ENCODE measurements at regions not wholly inside any gene's neighbourhood (a gene's known extent, or its start where the extent isn't known, plus 50 kb on each side); places are given as distances from the start of the nearest gene placed in this dataset.

DNA sequence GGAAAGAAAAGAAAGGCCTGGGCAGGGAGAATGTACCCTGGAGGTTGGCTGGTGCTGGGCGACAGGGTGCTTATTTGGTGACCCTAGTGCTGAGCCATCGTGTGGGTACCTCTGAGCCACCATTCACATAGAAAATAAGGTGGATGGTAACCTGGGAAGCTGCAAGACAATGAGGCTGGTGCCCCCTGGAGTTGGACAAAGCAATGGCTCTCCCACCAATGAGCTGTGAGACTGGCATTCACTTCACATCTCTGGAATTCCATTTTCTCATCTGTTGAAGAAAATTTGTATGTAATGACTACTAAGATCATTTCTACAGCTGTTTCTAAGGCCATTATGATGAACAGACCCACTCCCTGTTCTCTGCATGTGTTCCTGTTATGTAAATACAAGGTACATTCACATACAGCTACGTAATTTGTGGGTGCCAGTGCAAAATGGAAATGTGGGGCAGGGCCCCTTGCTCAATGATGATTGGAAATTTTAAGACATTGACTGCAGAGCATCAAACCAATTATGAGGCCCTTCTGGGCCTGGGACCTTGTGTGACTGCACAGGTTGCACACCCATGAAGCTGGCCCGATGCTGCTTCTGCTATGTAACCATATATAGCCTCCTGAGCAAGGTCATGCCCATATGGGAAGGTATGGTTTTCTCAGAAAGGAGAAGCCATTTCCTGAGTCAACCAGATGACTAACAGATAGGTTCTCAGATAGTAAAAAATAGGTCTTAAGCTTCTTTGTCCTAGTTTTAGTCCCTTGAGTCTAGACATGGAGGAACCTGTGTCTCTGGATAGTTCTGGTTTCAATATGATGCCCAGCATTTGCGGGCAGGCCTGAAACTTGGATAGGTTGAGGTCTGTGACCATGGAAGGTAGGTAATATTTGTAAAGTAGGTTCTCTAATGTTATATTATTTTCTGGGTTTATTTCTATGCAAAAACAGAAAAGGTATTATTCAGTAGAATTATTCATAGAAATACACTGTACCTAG, 63.4 kb upstream of the IGF1 start:
- TF ChIP-seq, protein P1, sequence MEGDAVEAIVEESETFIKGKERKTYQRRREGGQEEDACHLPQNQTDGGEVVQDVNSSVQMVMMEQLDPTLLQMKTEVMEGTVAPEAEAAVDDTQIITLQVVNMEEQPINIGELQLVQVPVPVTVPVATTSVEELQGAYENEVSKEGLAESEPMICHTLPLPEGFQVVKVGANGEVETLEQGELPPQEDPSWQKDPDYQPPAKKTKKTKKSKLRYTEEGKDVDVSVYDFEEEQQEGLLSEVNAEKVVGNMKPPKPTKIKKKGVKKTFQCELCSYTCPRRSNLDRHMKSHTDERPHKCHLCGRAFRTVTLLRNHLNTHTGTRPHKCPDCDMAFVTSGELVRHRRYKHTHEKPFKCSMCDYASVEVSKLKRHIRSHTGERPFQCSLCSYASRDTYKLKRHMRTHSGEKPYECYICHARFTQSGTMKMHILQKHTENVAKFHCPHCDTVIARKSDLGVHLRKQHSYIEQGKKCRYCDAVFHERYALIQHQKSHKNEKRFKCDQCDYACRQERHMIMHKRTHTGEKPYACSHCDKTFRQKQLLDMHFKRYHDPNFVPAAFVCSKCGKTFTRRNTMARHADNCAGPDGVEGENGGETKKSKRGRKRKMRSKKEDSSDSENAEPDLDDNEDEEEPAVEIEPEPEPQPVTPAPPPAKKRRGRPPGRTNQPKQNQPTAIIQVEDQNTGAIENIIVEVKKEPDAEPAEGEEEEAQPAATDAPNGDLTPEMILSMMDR (IDR thresholded peaks at IDR 0.05) = peak in 4 of 9 donors; percentile 7 to 30 (median 14)
- Histone ChIP-seq H3K4me1 (peaks cover 0 to 7% (median 0%) of the 10 kb centered on the region in 9 donors), H3K4me3 (no peak overlapping the region), H3K27ac (peak overlapping the region in 3 of 10 donors; percentile 7 to 56 (median 33)), H3K36me3 (no peaks in the 10 kb centered on the region), H3K9me3 (no peaks in the 10 kb centered on the region), H3K27me3 (peaks cover 0 to 6% (median 0%) of the 10 kb centered on the region in 7 donors)
- intact Hi-C loops (cut with DNase I) = no loop called here
- no peak for DNase-seq
- ATAC-seq = no peak
- 66 to 72% methylated on average over 5 of the region's 5 CpGs for WGBS, 2 donors

DNA sequence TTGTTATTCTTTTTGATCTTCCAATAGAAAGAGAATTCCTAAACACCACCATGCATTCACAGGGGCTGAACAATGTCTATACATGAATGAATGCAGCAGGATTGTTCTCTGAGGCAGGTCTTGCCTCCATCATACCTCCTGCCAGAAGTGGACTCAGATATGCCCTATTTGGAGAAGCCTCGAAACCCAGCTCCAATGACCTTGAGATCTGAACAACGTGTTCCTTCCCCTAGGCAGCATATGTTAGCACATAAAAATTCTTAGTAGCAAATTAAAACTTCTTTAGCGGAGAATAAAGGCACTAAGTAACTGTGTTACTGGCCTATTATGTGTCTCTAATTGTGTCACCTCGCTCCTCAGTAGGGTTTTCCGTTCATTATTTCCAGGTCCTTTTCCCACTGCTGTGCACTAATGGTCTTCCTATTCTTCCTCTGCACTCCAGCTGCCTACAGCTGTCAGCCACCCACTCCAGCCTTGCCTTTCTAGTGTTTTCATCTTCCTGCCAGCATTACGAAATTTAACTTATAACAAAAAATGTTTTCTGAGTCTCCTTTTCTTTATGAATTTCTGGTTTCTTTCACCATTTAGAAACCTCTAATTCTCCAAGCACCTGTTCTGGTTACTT, 62.6 kb upstream of the IGF1 start:
- ATAC-seq (peak in 6 of 8 donors; percentile 33 to 88 (median 72)), DNase-seq (peak; percentile 8 to 29)
- Histone ChIP-seq H3K36me3 (no peaks in the 10 kb centered on the region), H3K9me3 (no peaks in the 10 kb centered on the region), H3K27ac (peak overlapping the region in 3 of 10 donors; percentile 7 to 56 (median 33)), H3K4me1 (peaks cover 0 to 7% (median 0%) of the 10 kb centered on the region in 9 donors), H3K4me3 (no peak overlapping the region), H3K27me3 (peaks cover 0 to 6% (median 0%) of the 10 kb centered on the region in 7 donors)
- intact Hi-C loops (cut with DNase I) = no loop called here
- TF ChIP-seq, protein P1 (IDR thresholded peaks at IDR 0.05) = no peak
- 51 to 56% methylated on average over 6 of the region's 6 CpGs for WGBS, 2 donors

DNA sequence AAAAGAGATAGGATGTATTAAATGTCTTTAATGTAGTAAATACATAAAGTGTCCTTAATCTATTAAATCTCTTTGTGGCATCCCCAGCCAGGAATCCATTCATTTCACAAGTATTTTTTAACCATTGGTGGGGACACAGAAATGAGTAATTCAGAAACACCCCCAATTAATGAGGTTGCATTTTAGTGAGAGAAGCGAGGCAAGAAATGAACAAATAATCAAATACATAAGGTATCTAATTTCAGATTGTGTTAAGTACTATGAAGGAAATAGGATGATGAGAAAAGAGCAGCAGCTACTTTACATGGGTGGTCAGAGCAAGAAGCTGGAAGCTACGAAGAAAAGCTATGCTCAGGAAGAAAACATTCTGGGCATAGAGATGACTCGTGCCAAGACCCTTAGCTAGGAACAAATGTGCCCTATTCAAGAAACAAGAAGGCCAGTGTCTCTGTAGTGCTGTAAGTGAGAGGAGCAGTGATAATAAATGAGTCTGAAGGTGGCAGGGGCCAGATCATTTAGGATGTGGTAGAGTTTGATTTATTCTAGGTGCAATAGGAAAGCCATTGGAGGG, 60.5 kb upstream of the IGF1 start:
- peaks cover 0 to 7% (median 0%) of the 10 kb centered on the region in 9 donors for H3K4me1 ChIP-seq
- ATAC-seq (no peak), DNase-seq (no peak)
- peaks cover 0 to 6% (median 0%) of the 10 kb centered on the region in 7 donors for H3K27me3 ChIP-seq
- no peaks in the 10 kb centered on the region for H3K36me3 ChIP-seq
- TF ChIP-seq, protein P1 (IDR thresholded peaks at IDR 0.05) = no peak
- 75 to 78% methylated on average over 3 of the region's 3 CpGs for WGBS, 2 donors
- no peak overlapping the region for H3K27ac ChIP-seq
- H3K4me3 ChIP-seq = no peak overlapping the region
- intact Hi-C loops (cut with DNase I) = no loop called here
- no peaks in the 10 kb centered on the region for H3K9me3 ChIP-seq
